Endothelial cell of umbilical vein (primary cell): ENCODE measurements at regions not wholly inside any gene's neighbourhood (a gene's known extent, or its start where the extent isn't known, plus 50 kb on each side); places are given as distances from the start of the nearest gene placed in this dataset.

Experiments used
- BruUV-seq: library from RNA; stranded (reverse); fragments of 400-500 nt; replicated peaks from 2 replicates; lab custom pipeline; 2021; lab: Mats Ljungman, UMichigan
- CTCF ChIA-PET: fragments of 300-600, 350-600 bp; sonication (Branson Sonifier 250); formaldehyde crosslinking; loops from one replicate; lab custom pipeline; 2021; ENCODE audit warnings: antibody characterized with exemption, inconsistent platforms; lab: Charles Lee
- POLR2A ChIA-PET: fragments of 300-600, 350-600 bp; sonication (Branson Sonifier 250); formaldehyde crosslinking; loops from one replicate; lab custom pipeline; 2021; ENCODE audit warnings: antibody characterized with exemption, inconsistent platforms; lab: Charles Lee
- DNase-seq: peaks from one replicate; pipeline ENCODE4 v3.0.0-alpha.2; 2011; ENCODE audit warnings: low read depth, low spot score
- FAIRE-seq: peaks from 2 replicates; lab custom pipeline; 2011; peaks lifted over from hg19 to GRCh38; lab: Jason Lieb, UNC
- H2AFZ ChIP-seq: 2 replicates; pipeline ENCODE4 v1.6.0; 2012; ENCODE audit warnings: low read depth, low read length, control low read depth, inconsistent platforms
- H3K27ac ChIP-seq: 2 replicates; pipeline ENCODE4 v1.5.1; 2011; ENCODE audit warnings: low read depth, mild to moderate bottlenecking, control low read depth, low read length, moderate library complexity; ENCODE audit not compliant: insufficient read depth
- H3K27me3 ChIP-seq, 2 experiments: 2 replicates each; pipeline versions ENCODE4 v1.6.0 to v1.6.1; 2011; ENCODE audit warnings: low read length in 2 of 2, mixed read lengths in 1 of 2; ENCODE audit not compliant: control insufficient read depth in 2 of 2, insufficient read depth in 2 of 2
- H3K36me3 ChIP-seq, 2 experiments: 2 replicates in 1 of 2; 3 replicates in 1 of 2; pipeline ENCODE4 v1.5.1; 2011; ENCODE audit warnings: low read length in 2 of 2, mild to moderate bottlenecking in 1 of 2, moderate library complexity in 1 of 2; ENCODE audit not compliant: control insufficient read depth in 2 of 2, insufficient read depth in 2 of 2; ENCODE audit errors: extremely low read depth in 1 of 2
- H3K4me1 ChIP-seq: 3 replicates; pipeline ENCODE4 v1.5.1; 2011; ENCODE audit warnings: mild to moderate bottlenecking, low read length; ENCODE audit not compliant: control insufficient read depth, insufficient read depth; ENCODE audit errors: extremely low read depth
- H3K4me2 ChIP-seq: 2 replicates; pipeline ENCODE4 v1.6.1; 2011; ENCODE audit warnings: low read length, control low read depth, mixed read lengths; ENCODE audit not compliant: insufficient read depth
- H3K4me3 ChIP-seq, 3 experiments: fragments of 200-600 bp in 1 of 3; sonication (generic), shearing (Covaris generic) in 1 of 3; replicated peaks in 1 of 3; 2 replicates each; pipeline ENCODE4 v1.5.1; 2011 to 2016; ENCODE audit warnings: control low read depth in 3 of 3, low read length in 3 of 3, mild to moderate bottlenecking in 2 of 3, inconsistent platforms in 1 of 3, low read depth in 1 of 3, moderate library complexity in 1 of 3; ENCODE audit not compliant: insufficient read depth in 1 of 3
- H3K79me2 ChIP-seq: 2 replicates; pipeline ENCODE4 v1.6.0; 2012; ENCODE audit warnings: low read length, inconsistent platforms; ENCODE audit not compliant: control insufficient read depth, insufficient read depth
- H3K9ac ChIP-seq: replicated peaks from 2 replicates; pipeline ENCODE3; 2011; ENCODE audit warnings: low read length, control low read depth; ENCODE audit not compliant: insufficient read depth; ENCODE audit errors: extremely low read depth
- H3K9me1 ChIP-seq: replicated peaks from 3 replicates; pipeline ENCODE4 v1.6.0; 2011; ENCODE audit warnings: mild to moderate bottlenecking, low read length; ENCODE audit not compliant: control insufficient read depth, insufficient read depth; ENCODE audit errors: extremely low read depth
- H3K9me3 ChIP-seq: replicated peaks from 2 replicates; pipeline ENCODE4 v1.5.1; 2012; ENCODE audit warnings: low read length, inconsistent platforms; ENCODE audit not compliant: control insufficient read depth, insufficient read depth
- H4K20me1 ChIP-seq: replicated peaks from 2 replicates; pipeline ENCODE3; 2011; ENCODE audit warnings: mild to moderate bottlenecking, low read length; ENCODE audit not compliant: control insufficient read depth, insufficient read depth; ENCODE audit errors: extremely low read depth
- EZH2 ChIP-seq: IDR thresholded peaks from 2 replicates; pipeline ENCODE4 v1.6.1; 2012; ENCODE audit warnings: borderline replicate concordance, low read depth, mild to moderate bottlenecking, moderate library complexity, low read length, inconsistent platforms; ENCODE audit not compliant: severe bottlenecking
- FOS ChIP-seq: IDR thresholded peaks from 2 replicates; pipeline ENCODE4 v1.6.1; 2011; ENCODE audit warnings: mild to moderate bottlenecking, low read length, moderate library complexity, borderline replicate concordance; ENCODE audit not compliant: insufficient read depth
- GATA2 ChIP-seq: IDR thresholded peaks from 2 replicates; pipeline ENCODE4 v1.7.0; 2011; ENCODE audit warnings: low read depth, mild to moderate bottlenecking, moderate library complexity, mixed read lengths, low read length; ENCODE audit not compliant: insufficient read length, insufficient read depth
- JUN ChIP-seq: IDR thresholded peaks from 2 replicates; pipeline ENCODE4 v1.6.1; 2011; ENCODE audit warnings: borderline replicate concordance, low read depth; ENCODE audit not compliant: insufficient read length, insufficient read depth
- MYC ChIP-seq: IDR thresholded peaks from one replicate; pipeline ENCODE4 v1.6.1; 2011; ENCODE audit warnings: mild to moderate bottlenecking, low read depth, low read length
- POLR2A ChIP-seq: IDR thresholded peaks from 2 replicates; pipeline ENCODE4 v1.6.1; 2012; ENCODE audit warnings: low read depth, mild to moderate bottlenecking, control low read depth, low read length
- POLR2AphosphoS5 ChIP-seq: IDR thresholded peaks from 2 replicates; pipeline ENCODE4 v1.6.1; 2012; ENCODE audit warnings: low read depth, mild to moderate bottlenecking, control low read depth, low read length, moderate library complexity; ENCODE audit not compliant: insufficient read depth
- dilution Hi-C: fragments of 300-500 bp; cut with MboI; formaldehyde crosslinking; loops from one replicate; pipeline ENCODE4 v1.15.0; 2019; ENCODE audit warnings: low sequenced_read_pairs; ENCODE audit not compliant: extremely low pct_ligation_motif_present
- intact Hi-C: fragments of 100-400 bp; cut with micrococcal nuclease; formaldehyde crosslinking; loops from one replicate; pipeline ENCODE4 v1.10.0; 2022
- TF ChIP-seq, protein P1 (sequence below): IDR thresholded peaks from 2 replicates; pipeline ENCODE4 v1.6.1; 2011; ENCODE audit not compliant: insufficient read depth, insufficient read length
- TF ChIP-seq, protein P2 (sequence below), 2 donors: IDR thresholded peaks; 1 replicate in 1 of 2; 2 replicates in 1 of 2; pipeline ENCODE4 v1.5.1; 2011; ENCODE audit warnings: low read length in 2 of 2, mild to moderate bottlenecking in 2 of 2, moderate library complexity in 2 of 2, control low read depth in 1 of 2, inconsistent platforms in 1 of 2, low read depth in 1 of 2; ENCODE audit not compliant: insufficient read depth in 1 of 2; ENCODE audit errors: extremely low read depth in 1 of 2

- BruUV-seq, result no TSS peak
Observed at GRCh38 chr2:81389203-81389602, 1084.7 kb upstream of the LRRTM1 start.

More at GRCh38 chr2:81389203-81389602, 1084.7 kb upstream of the LRRTM1 start:
- dilution Hi-C loops (no loop called here), intact Hi-C loops (no loop called here)
- no peaks in the 10 kb centered on the region for H3K9me3 ChIP-seq
- H3K27ac ChIP-seq, result no peak overlapping the region
- DNase-seq, result no peak
- no peak overlapping the region for H2AFZ ChIP-seq
- no peak for FAIRE-seq
- no peaks in the 10 kb centered on the region for H3K79me2 ChIP-seq
- no peak overlapping the region for H3K4me2 ChIP-seq
- H4K20me1 ChIP-seq, result no peaks in the 10 kb centered on the region
- no peak overlapping the region for H3K9ac ChIP-seq
- no peaks in the 10 kb centered on the region for H3K36me3 ChIP-seq
- no peak overlapping the region for H3K4me3 ChIP-seq
- no peaks in the 10 kb centered on the region for H3K9me1 ChIP-seq
- no peak for TF ChIP-seq POLR2AphosphoS5
- TF ChIP-seq FOS, result no peak
- TF ChIP-seq POLR2A, result no peak
- TF ChIP-seq, protein P1, sequence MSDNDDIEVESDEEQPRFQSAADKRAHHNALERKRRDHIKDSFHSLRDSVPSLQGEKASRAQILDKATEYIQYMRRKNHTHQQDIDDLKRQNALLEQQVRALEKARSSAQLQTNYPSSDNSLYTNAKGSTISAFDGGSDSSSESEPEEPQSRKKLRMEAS, result no peak
- TF ChIP-seq JUN, result no peak
- no peak for TF ChIP-seq EZH2
- TF ChIP-seq GATA2, result no peak
- TF ChIP-seq, protein P2, sequence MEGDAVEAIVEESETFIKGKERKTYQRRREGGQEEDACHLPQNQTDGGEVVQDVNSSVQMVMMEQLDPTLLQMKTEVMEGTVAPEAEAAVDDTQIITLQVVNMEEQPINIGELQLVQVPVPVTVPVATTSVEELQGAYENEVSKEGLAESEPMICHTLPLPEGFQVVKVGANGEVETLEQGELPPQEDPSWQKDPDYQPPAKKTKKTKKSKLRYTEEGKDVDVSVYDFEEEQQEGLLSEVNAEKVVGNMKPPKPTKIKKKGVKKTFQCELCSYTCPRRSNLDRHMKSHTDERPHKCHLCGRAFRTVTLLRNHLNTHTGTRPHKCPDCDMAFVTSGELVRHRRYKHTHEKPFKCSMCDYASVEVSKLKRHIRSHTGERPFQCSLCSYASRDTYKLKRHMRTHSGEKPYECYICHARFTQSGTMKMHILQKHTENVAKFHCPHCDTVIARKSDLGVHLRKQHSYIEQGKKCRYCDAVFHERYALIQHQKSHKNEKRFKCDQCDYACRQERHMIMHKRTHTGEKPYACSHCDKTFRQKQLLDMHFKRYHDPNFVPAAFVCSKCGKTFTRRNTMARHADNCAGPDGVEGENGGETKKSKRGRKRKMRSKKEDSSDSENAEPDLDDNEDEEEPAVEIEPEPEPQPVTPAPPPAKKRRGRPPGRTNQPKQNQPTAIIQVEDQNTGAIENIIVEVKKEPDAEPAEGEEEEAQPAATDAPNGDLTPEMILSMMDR (IDR thresholded peaks at IDR 0.05; ENCODE audit: extremely low read depth in 1 of 2, insufficient read depth in 1 of 2, low read depth in 1 of 2, low read length in 2 of 2), result no peak
- TF ChIP-seq MYC, result no peak
- CTCF ChIA-PET, result no interaction called here
- no peaks in the 10 kb centered on the region for H3K27me3 ChIP-seq
- no peaks in the 10 kb centered on the region for H3K4me1 ChIP-seq
- POLR2A ChIA-PET, result no interaction called here
